Activated T-cell treated with anti-CD3 and anti-CD28 coated beads, Interleukin-2, amount 50 U/mL, for 72 hours (primary cell): ENCODE measurements at regions not wholly inside any gene's neighbourhood (a gene's known extent, or its start where the extent isn't known, plus 50 kb on each side); places are given as distances from the start of the nearest gene placed in this dataset.

Experiments
- ATAC-seq, 2 donors: fragments of 150-1000 bp; cut with Tn5 transposase; replicated peaks in 1 of 2; 2 replicates each; pipeline ENCODE4 v1.10.0; 2021; ENCODE audit warnings: moderate library complexity in 2 of 2, mild to moderate bottlenecking in 1 of 2
- DNase-seq, 2 donors: peaks; one replicate each; pipeline ENCODE4 v3.0.0; 2021 to 2022; ENCODE audit warnings: mixed read lengths in 1 of 2
- H3K27ac Mint-ChIP-seq: one replicate; pipeline ENCODE4 v1.8.0; 2022; ENCODE audit warnings: mild to moderate bottlenecking, moderate library complexity, mixed read lengths
- H3K27me3 Mint-ChIP-seq: one replicate; pipeline ENCODE4 v1.8.0; 2022; ENCODE audit warnings: low read depth, mixed read lengths
- H3K36me3 Mint-ChIP-seq, 2 donors: one replicate each; pipeline ENCODE4 v1.8.0; 2022; ENCODE audit warnings: mixed read lengths in 2 of 2, mild to moderate bottlenecking in 1 of 2; ENCODE audit not compliant: insufficient read depth in 2 of 2
- H3K4me1 Mint-ChIP-seq: one replicate; pipeline ENCODE4 v1.8.0; 2022; ENCODE audit warnings: low read depth, mixed read lengths
- H3K4me3 Mint-ChIP-seq, 2 donors: one replicate each; pipeline ENCODE4 v1.8.0; 2022; ENCODE audit warnings: mild to moderate bottlenecking in 2 of 2, mixed read lengths in 2 of 2, moderate library complexity in 2 of 2
- H3K9me3 Mint-ChIP-seq, 2 donors: one replicate each; pipeline ENCODE4 v1.8.0; 2022; ENCODE audit warnings: mixed read lengths in 2 of 2

- no peak for DNase-seq
- H3K4me1 Mint-ChIP-seq: no peaks in the 10 kb centered on the region
Observed at GRCh38 chr17:71247441-71248015, 873.3 kb upstream of the SOX9 start.

GRCh38 chr17:71251276-71251675, 869.5 kb upstream of the SOX9 start:
- Mint-ChIP-seq H3K27me3 (no peaks in the 10 kb centered on the region), H3K27ac (no peak overlapping the region), H3K4me1 (no peaks in the 10 kb centered on the region), H3K9me3 (peaks cover 3% of the 10 kb centered on the region in 2 donors), H3K4me3 (no peak overlapping the region), H3K36me3 (no peaks in the 10 kb centered on the region)
- no peak for DNase-seq
- ATAC-seq: no peak

More at GRCh38 chr17:71247441-71248015, 873.3 kb upstream of the SOX9 start:
- Mint-ChIP-seq H3K4me3 (no peak overlapping the region), H3K36me3 (no peaks in the 10 kb centered on the region), H3K27ac (no peak overlapping the region), H3K9me3 (peaks cover 3% of the 10 kb centered on the region in 2 donors), H3K27me3 (no peaks in the 10 kb centered on the region)
- ATAC-seq: no peak

GRCh38 chr17:71251951-71252350, 868.9 kb upstream of the SOX9 start:
- peaks cover 3 to 4% of the 10 kb centered on the region in 2 donors for H3K9me3 Mint-ChIP-seq
- no peak for DNase-seq

DNA sequence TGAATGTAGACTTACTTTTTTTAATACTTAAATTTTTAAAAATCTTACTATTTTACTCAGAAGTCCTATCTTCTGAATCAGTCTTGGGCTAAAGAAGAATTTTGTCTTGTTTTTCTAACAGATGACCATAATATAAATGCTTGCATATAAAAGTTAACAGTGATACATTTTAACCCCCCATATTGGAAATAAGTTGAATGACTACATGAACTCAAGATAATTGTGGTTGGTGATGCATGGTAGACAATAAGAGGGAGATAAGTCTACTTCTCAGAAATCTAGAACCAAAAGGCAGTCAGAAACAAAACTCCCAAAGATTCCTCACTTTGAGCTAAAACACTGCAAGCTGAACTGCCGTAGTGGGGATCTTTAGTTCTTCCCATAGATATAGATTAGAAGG, 868.4 kb upstream of the SOX9 start:
- ATAC-seq (no peak), DNase-seq (no peak)
- Mint-ChIP-seq H3K36me3 (no peaks in the 10 kb centered on the region), H3K27ac (no peak overlapping the region), H3K27me3 (no peaks in the 10 kb centered on the region), H3K4me1 (no peaks in the 10 kb centered on the region), H3K4me3 (no peak overlapping the region), H3K9me3 (peaks cover 2 to 5% of the 10 kb centered on the region in 2 donors)

More at GRCh38 chr17:71251951-71252350, 868.9 kb upstream of the SOX9 start:
- H3K4me3 Mint-ChIP-seq: no peak overlapping the region
- H3K36me3 Mint-ChIP-seq: no peaks in the 10 kb centered on the region
- H3K4me1 Mint-ChIP-seq: no peaks in the 10 kb centered on the region
- ATAC-seq: no peak
- no peaks in the 10 kb centered on the region for H3K27me3 Mint-ChIP-seq
- H3K27ac Mint-ChIP-seq: no peak overlapping the region

DNA sequence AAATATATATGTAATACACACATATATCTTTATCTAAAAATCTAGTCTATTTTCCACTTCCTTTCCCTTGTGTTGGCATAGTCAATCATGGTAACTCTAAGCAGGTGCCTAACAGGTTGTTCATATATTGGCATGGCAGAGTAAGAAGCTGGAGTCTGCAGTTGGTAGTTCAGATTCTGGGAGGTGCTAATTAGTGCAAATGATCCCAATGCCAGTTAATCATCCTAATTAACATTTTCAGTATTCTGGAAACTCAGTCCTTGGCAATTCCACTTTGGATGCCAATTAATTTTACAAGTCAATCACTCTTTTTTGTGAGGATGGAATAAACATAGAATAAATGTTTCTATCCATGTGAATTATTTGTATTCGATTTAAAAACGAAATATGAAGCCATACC, 863.7 kb upstream of the SOX9 start:
- ATAC-seq (no peak), DNase-seq (no peak)
- Mint-ChIP-seq H3K4me1 (no peaks in the 10 kb centered on the region), H3K27ac (no peak overlapping the region), H3K36me3 (no peaks in the 10 kb centered on the region), H3K27me3 (no peaks in the 10 kb centered on the region), H3K4me3 (no peak overlapping the region), H3K9me3 (peaks cover 2 to 7% of the 10 kb centered on the region in 2 donors)

GRCh38 chr17:71260366-71260940, 860.4 kb upstream of the SOX9 start:
- no peak for ATAC-seq
- Mint-ChIP-seq H3K27ac (no peak overlapping the region), H3K36me3 (peaks cover 0 to 6% of the 10 kb centered on the region in 2 donors), H3K27me3 (no peaks in the 10 kb centered on the region), H3K9me3 (peaks cover 6 to 11% of the 10 kb centered on the region in 2 donors), H3K4me1 (no peaks in the 10 kb centered on the region), H3K4me3 (no peak overlapping the region)
- DNase-seq: no peak

GRCh38 chr17:71262586-71262985, 858.2 kb upstream of the SOX9 start:
- H3K27me3 Mint-ChIP-seq: no peaks in the 10 kb centered on the region
- H3K4me1 Mint-ChIP-seq: no peaks in the 10 kb centered on the region
- no peak for ATAC-seq
- DNase-seq: no peak
- peaks cover 15 to 19% of the 10 kb centered on the region in 2 donors for H3K9me3 Mint-ChIP-seq
- peaks cover 2 to 8% of the 10 kb centered on the region in 2 donors for H3K36me3 Mint-ChIP-seq
- no peak overlapping the region for H3K27ac Mint-ChIP-seq
- no peak overlapping the region for H3K4me3 Mint-ChIP-seq

- Mint-ChIP-seq H3K27me3 (no peaks in the 10 kb centered on the region), H3K4me1 (no peaks in the 10 kb centered on the region), H3K36me3 (peaks cover 3 to 10% of the 10 kb centered on the region in 2 donors), H3K9me3 (peaks cover 21 to 25% of the 10 kb centered on the region in 2 donors), H3K27ac (no peak overlapping the region), H3K4me3 (no peak overlapping the region)
- DNase-seq (no peak), ATAC-seq (no peak)
Observed at GRCh38 chr17:71267668-71268067, 853.2 kb upstream of the SOX9 start.

DNA sequence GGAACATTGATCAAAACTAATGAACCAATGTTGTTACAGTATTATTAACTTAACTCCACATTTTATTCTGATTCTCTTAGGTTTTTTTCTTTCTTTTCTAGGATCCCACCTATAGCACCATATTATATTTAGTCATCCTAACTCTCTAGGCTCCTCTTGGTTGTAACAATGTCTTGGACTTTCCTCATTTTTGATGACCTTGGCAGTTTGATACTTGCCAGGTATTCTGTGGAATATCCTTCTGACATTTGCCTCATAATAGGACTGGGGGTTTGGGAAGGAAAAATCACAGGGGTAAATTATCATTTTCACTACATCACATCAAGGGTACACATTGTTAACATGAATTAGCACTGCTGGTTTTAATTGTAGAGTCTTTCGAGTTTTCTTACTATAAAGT, 851.6 kb upstream of the SOX9 start:
- H3K27me3 Mint-ChIP-seq: no peaks in the 10 kb centered on the region
- H3K4me1 Mint-ChIP-seq: no peaks in the 10 kb centered on the region
- ATAC-seq (no peak), DNase-seq (no peak)
- no peak overlapping the region for H3K4me3 Mint-ChIP-seq
- H3K27ac Mint-ChIP-seq: no peak overlapping the region
- peaks cover 19 to 23% of the 10 kb centered on the region in 2 donors for H3K9me3 Mint-ChIP-seq
- peaks cover 3 to 8% of the 10 kb centered on the region in 2 donors for H3K36me3 Mint-ChIP-seq

DNA sequence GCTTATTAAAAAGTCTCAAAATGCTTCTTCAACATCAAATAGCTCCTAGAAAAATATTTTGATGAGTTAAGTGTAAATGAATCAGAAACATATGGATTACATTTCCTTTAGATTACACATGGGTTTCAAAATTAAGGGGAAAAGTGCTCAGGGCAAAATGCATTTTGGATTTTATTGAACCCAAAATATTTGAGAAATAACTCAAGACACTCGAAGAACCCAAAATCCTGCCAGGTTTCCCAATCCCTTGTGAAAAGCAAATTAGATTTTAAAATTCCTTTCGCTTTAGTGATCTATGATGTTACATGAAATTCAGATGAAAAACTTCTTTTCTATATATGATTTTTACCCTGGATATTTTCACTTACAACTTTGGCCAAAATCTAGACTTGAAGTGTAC, 847.4 kb upstream of the SOX9 start:
- Mint-ChIP-seq H3K27me3 (no peaks in the 10 kb centered on the region), H3K36me3 (peaks cover 0 to 2% of the 10 kb centered on the region in 2 donors)

DNA sequence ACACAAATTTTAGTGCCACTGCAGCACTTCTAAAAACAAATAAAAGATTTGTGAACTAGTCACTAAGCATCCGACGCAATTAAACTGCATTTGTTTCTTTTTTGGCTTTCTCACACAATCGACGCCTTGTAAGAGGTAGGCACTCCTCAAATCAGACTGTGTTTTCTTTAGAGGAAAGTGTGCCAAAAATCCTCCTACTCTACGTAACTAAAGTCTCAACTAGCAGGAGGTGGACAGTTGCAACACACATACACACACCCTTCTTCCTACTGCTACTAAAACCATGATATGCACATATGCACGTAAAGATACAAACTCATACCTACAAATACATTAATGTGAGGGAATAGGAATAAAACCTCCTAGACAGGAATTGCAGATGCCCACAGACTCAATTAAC, 844.7 kb upstream of the SOX9 start:
- no peak overlapping the region for H3K27ac Mint-ChIP-seq
- no peak for ATAC-seq

More for the DNA sequence above, 847.4 kb upstream of the SOX9 start:
- no peak overlapping the region for H3K4me3 Mint-ChIP-seq
- H3K4me1 Mint-ChIP-seq: no peaks in the 10 kb centered on the region
- peaks cover 5 to 9% of the 10 kb centered on the region in 2 donors for H3K9me3 Mint-ChIP-seq
- ATAC-seq (no peak), DNase-seq (no peak)
- H3K27ac Mint-ChIP-seq: no peak overlapping the region

DNA sequence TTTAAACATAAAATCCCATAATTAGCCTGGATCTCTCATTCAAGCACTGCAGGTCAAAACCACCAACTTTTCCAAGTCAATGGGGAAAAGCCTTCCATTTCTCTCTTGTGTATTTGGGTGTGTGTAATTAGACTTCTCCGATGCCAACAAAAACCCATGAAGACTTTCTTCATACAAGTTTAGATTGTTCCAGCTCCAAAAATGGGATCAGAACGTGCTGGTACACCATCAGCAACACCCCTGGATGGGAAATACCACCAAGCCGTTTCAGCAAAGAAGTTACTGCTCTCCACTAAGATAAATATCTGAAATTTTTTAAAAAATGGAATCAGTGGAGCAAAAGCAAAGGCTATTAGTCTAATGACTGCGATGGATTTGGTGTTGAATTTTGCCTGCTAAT, 837.3 kb upstream of the SOX9 start:
- Mint-ChIP-seq H3K4me1 (no peaks in the 10 kb centered on the region), H3K4me3 (no peak overlapping the region), H3K36me3 (peaks cover 0 to 1% of the 10 kb centered on the region in 2 donors), H3K27me3 (no peaks in the 10 kb centered on the region), H3K9me3 (peaks cover 4 to 5% of the 10 kb centered on the region in 2 donors), H3K27ac (no peak overlapping the region)
- no peak for DNase-seq
- ATAC-seq: no peak

More for the DNA sequence above, 844.7 kb upstream of the SOX9 start:
- Mint-ChIP-seq H3K36me3 (no peaks in the 10 kb centered on the region), H3K9me3 (peaks cover 3 to 5% of the 10 kb centered on the region in 2 donors), H3K4me3 (no peak overlapping the region), H3K27me3 (no peaks in the 10 kb centered on the region), H3K4me1 (no peaks in the 10 kb centered on the region)
- DNase-seq: no peak

- peaks cover 0 to 1% of the 10 kb centered on the region in 2 donors for H3K36me3 Mint-ChIP-seq
- H3K4me3 Mint-ChIP-seq: no peak overlapping the region
- H3K9me3 Mint-ChIP-seq: peaks cover 2 to 7% of the 10 kb centered on the region in 2 donors
- no peaks in the 10 kb centered on the region for H3K27me3 Mint-ChIP-seq
- DNase-seq: no peak
- no peak overlapping the region for H3K27ac Mint-ChIP-seq
- H3K4me1 Mint-ChIP-seq: no peaks in the 10 kb centered on the region
- ATAC-seq: no peak
Observed at GRCh38 chr17:71284032-71284755, 836.6 kb upstream of the SOX9 start.
